ENCODE measurements at regions not wholly inside any gene's neighbourhood (a gene's known extent, or its start where the extent isn't known, plus 50 kb on each side); places are given as distances from the start of the nearest gene placed in this dataset.

DNA sequence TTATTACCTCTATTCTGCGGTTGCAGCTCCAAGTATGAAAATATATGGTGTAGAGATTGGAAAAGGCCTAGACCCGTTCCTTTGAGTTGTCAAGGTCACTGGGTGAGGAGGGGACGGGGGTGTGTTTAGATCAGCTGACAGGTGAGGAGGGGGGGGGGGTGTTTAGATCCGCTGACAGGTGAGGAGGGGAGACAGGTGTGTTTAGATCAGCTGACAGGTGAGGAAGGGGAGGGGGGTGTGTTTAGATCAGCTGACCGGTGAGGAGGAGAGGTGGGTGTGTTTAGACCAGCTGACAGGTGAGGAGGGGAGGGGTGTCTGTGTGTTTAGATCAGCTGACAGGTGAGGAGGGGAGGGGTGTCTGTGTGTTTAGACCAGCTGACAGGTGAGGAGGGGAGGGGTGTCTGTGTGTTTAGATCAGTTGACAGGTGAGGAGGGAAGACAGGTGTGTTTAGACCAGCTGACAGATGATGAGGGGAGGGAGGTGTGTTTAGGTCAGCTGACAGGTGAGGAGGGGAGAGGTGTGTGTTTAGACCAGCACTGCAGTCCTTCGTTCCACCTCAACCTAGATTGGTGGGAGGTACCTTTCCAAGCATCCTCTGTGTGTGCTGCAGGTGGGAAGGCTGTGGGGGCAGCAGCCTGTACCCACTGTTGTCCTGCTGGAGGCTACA, 655.0 kb upstream of the ADARB2 start:
- no peak for TF ChIP-seq EZH2 (IDR thresholded peaks at IDR 0.05)
- TF ChIP-seq CTCF (IDR thresholded peaks at IDR 0.05) = no peak
